CD4-positive, alpha-beta T cell (primary cell): ENCODE measurements at regions not wholly inside any gene's neighbourhood (a gene's known extent, or its start where the extent isn't known, plus 50 kb on each side); places are given as distances from the start of the nearest gene placed in this dataset.

Source experiments
- ATAC-seq: fragments of 200-7000 bp; cut with Tn5 transposase; one replicate; pipeline ENCODE4 v1.10.0; 2022; ENCODE audit warnings: mild to moderate bottlenecking; ENCODE audit not compliant: poor library complexity
- CTCF ChIA-PET: fragments of 350-600 bp; sonication (Branson Sonifier 250); formaldehyde crosslinking; loops from one replicate; lab custom pipeline; 2021; ENCODE audit warnings: antibody characterized with exemption, inconsistent platforms; lab: Charles Lee
- POLR2A ChIA-PET: fragments of 350-600 bp; sonication (Branson Sonifier 250); formaldehyde crosslinking; loops from one replicate; lab custom pipeline; 2021; ENCODE audit warnings: antibody characterized with exemption, inconsistent platforms; lab: Charles Lee
- DNase-seq, 14 experiments: peaks; one replicate each; pipeline ENCODE4 v3.0.0-alpha.2; 2013 to 2020; ENCODE audit warnings: mixed read lengths in 2 of 14
- H3K27ac ChIP-seq, 2 donors: one replicate each; pipeline versions ENCODE4 v1.5.1 to v1.7.0; 2013; ENCODE audit warnings: low read length in 2 of 2, low read depth in 1 of 2, mild to moderate bottlenecking in 1 of 2
- H3K27me3 ChIP-seq, 2 experiments: 1 replicate in 1 of 2; 2 replicates in 1 of 2; pipeline versions ENCODE4 v1.6.1 to v1.7.0; 2013; ENCODE audit warnings: low read length in 2 of 2, control low read depth in 1 of 2, mild to moderate bottlenecking in 1 of 2, moderate library complexity in 1 of 2; ENCODE audit not compliant: insufficient read depth in 2 of 2, control insufficient read depth in 1 of 2
- H3K36me3 ChIP-seq: one replicate; pipeline ENCODE4 v1.6.1; 2013; ENCODE audit warnings: low read length, control low read depth; ENCODE audit not compliant: insufficient read depth
- H3K4me1 ChIP-seq: one replicate; pipeline ENCODE4 v1.6.1; 2013; ENCODE audit warnings: low read length, control low read depth; ENCODE audit not compliant: insufficient read depth
- H3K4me3 ChIP-seq: one replicate; pipeline ENCODE4 v1.5.1; 2013; ENCODE audit warnings: mild to moderate bottlenecking, low read length, moderate library complexity
- H3K9me3 ChIP-seq, 2 experiments: 1 replicate in 1 of 2; 2 replicates in 1 of 2; pipeline versions ENCODE4 v1.6.1 to v1.7.0; 2013; ENCODE audit warnings: low read length in 2 of 2, mild to moderate bottlenecking in 2 of 2, control low read depth in 1 of 2, moderate library complexity in 1 of 2; ENCODE audit not compliant: control insufficient read depth in 1 of 2, insufficient read depth in 1 of 2
- H3K27ac Mint-ChIP-seq: one replicate; pipeline ENCODE4 v1.8.0; 2020; ENCODE audit warnings: mixed read lengths
- H3K27me3 Mint-ChIP-seq: one replicate; pipeline ENCODE4 v1.8.0; 2021; ENCODE audit warnings: mixed read lengths
- H3K36me3 Mint-ChIP-seq: one replicate; pipeline ENCODE4 v1.8.0; 2021; ENCODE audit warnings: low read depth, mixed read lengths
- H3K4me1 Mint-ChIP-seq: one replicate; pipeline ENCODE4 v1.8.0; 2021; ENCODE audit warnings: low read depth, mixed read lengths
- H3K4me3 Mint-ChIP-seq: one replicate; pipeline ENCODE4 v1.8.0; 2020; ENCODE audit warnings: mild to moderate bottlenecking, mixed read lengths
- H3K9me3 Mint-ChIP-seq: one replicate; pipeline ENCODE4 v1.8.0; 2020; ENCODE audit warnings: mixed read lengths
- intact Hi-C, 2 experiments: fragments of 100-400 bp; cut with DNase I in 1 of 2; cut with micrococcal nuclease in 1 of 2; formaldehyde crosslinking; loops; one replicate each; pipeline versions ENCODE4 v1.15.1 to v1.9.0; 2023 to 2025; cut with DNase I, micrococcal nuclease
- TF ChIP-seq, protein P1 (sequence below): fragments of 200-600 bp; IDR thresholded peaks from one replicate; pipeline ENCODE4 v1.8.0; 2022; ENCODE audit warnings: antibody characterized with exemption, mild to moderate bottlenecking

DNA sequence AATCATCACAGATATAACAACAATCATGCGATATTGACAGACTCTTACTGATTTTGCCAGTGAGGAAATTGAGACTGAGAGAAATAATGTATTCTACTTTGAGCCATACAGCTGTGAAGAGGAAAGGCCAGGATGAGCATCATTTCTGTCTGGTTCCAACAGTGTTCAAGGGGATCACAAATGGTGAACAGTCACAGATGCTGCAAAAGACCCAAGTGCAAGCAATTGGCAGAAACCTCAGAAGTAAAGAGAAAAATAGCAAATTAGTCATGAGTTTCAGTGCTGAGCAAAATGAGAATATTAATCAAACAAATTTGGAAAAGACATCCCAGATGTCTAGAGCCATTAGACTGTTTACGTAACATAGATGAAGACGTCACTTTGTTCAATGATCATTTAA is 114.1 kb downstream of the RAB38 start:
- Mint-ChIP-seq H3K9me3 (no peaks in the 10 kb centered on the region), H3K36me3 (no peaks in the 10 kb centered on the region), H3K4me3 (no peak overlapping the region), H3K27ac (no peak overlapping the region), H3K4me1 (no peaks in the 10 kb centered on the region), H3K27me3 (peaks cover 13% of the 10 kb centered on the region)
- ATAC-seq, result no peak
- Histone ChIP-seq H3K4me1 (no peaks in the 10 kb centered on the region), H3K27ac (no peak overlapping the region), H3K9me3 (no peaks in the 10 kb centered on the region), H3K36me3 (no peaks in the 10 kb centered on the region), H3K4me3 (no peak overlapping the region), H3K27me3 (no peaks in the 10 kb centered on the region)
- POLR2A ChIA-PET, result no interaction called here
- CTCF ChIA-PET, result no interaction called here
- no peak for DNase-seq
- intact Hi-C loops, result no loop called here
- TF ChIP-seq, protein P1, sequence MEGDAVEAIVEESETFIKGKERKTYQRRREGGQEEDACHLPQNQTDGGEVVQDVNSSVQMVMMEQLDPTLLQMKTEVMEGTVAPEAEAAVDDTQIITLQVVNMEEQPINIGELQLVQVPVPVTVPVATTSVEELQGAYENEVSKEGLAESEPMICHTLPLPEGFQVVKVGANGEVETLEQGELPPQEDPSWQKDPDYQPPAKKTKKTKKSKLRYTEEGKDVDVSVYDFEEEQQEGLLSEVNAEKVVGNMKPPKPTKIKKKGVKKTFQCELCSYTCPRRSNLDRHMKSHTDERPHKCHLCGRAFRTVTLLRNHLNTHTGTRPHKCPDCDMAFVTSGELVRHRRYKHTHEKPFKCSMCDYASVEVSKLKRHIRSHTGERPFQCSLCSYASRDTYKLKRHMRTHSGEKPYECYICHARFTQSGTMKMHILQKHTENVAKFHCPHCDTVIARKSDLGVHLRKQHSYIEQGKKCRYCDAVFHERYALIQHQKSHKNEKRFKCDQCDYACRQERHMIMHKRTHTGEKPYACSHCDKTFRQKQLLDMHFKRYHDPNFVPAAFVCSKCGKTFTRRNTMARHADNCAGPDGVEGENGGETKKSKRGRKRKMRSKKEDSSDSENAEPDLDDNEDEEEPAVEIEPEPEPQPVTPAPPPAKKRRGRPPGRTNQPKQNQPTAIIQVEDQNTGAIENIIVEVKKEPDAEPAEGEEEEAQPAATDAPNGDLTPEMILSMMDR, result no peak

DNA sequence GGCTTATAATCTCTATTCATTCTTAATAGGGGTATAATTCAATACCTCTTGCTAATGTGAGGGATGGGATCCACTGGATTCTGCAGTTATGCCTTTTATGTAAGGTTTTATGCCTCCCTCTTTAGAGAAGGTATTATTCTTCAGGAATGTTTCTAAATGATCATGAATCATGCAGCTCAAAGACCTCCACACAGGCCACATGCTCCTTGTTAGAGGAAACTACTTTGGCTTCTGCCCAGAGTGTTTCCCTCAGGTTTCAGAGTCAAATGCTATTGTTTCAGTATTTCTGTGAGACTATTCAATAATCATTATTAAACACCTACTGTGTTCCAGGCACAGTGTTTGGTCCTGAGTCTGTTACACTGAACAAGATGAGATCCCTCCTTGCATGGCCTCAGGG is 115.9 kb downstream of the RAB38 start:
- Mint-ChIP-seq H3K27me3 (peaks cover 7% of the 10 kb centered on the region), H3K9me3 (no peaks in the 10 kb centered on the region), H3K4me1 (no peaks in the 10 kb centered on the region), H3K27ac (no peak overlapping the region), H3K4me3 (no peak overlapping the region), H3K36me3 (no peaks in the 10 kb centered on the region)
- CTCF ChIA-PET, result no interaction called here
- ATAC-seq (no peak), DNase-seq (no peak)
- TF ChIP-seq, protein P1, result no peak
- Histone ChIP-seq H3K36me3 (no peaks in the 10 kb centered on the region), H3K9me3 (no peaks in the 10 kb centered on the region), H3K27me3 (no peaks in the 10 kb centered on the region), H3K4me1 (no peaks in the 10 kb centered on the region), H3K4me3 (no peak overlapping the region), H3K27ac (no peak overlapping the region)
- POLR2A ChIA-PET, result no interaction called here
- intact Hi-C loops, result no loop called here

DNA sequence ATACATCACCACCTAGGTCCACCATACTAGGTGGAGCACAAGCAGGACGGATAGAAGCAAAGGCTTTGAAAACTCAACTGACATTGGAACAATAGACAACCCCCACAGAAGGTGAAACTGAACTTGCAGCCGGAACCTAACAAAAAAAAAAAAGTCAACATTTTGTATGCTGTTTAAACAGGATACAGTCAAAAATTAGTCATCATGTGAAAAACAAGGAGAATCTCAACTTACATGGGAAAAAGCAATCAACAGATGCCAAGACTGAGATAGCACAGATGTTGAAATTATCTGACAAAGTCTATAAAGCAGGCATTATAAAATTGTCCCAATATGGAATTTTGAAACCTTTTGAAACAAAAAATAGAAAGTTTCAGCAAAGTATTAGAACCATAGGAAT is 123.8 kb downstream of the RAB38 start:
- Histone ChIP-seq H3K4me1 (no peaks in the 10 kb centered on the region), H3K27me3 (peaks cover 0 to 6% of the 10 kb centered on the region in 2 experiments), H3K4me3 (no peak overlapping the region), H3K36me3 (no peaks in the 10 kb centered on the region), H3K9me3 (no peaks in the 10 kb centered on the region), H3K27ac (no peak overlapping the region)
- ATAC-seq, result no peak
- TF ChIP-seq, protein P1, result no peak
- H3K27ac Mint-ChIP-seq, result no peak overlapping the region
- POLR2A ChIA-PET, result no interaction called here
- no peak for DNase-seq
- CTCF ChIA-PET, result no interaction called here
- no peaks in the 10 kb centered on the region for H3K27me3 Mint-ChIP-seq
- H3K4me1 Mint-ChIP-seq, result no peaks in the 10 kb centered on the region
- H3K4me3 Mint-ChIP-seq, result no peak overlapping the region
- intact Hi-C loops, result no loop called here
- H3K36me3 Mint-ChIP-seq, result no peaks in the 10 kb centered on the region
- H3K9me3 Mint-ChIP-seq, result no peaks in the 10 kb centered on the region
